Esophagus squamous epithelium (tissue), 5 donors: ENCODE measurements at regions not wholly inside any gene's neighbourhood (a gene's known extent, or its start where the extent isn't known, plus 50 kb on each side); places are given as distances from the start of the nearest gene placed in this dataset.

ENCODE experiments used
- DNase-seq: peaks from one replicate; lab custom pipeline; 2025; lab: John Stamatoyannopoulos, UW
- H3K27ac ChIP-seq, 4 donors: fragments of 200-600 bp; sonication (generic); one replicate each; pipeline ENCODE4 v1.5.1; 2016 to 2019; ENCODE audit warnings: mild to moderate bottlenecking in 1 of 4
- H3K27me3 ChIP-seq, 4 donors: fragments of 200-600 bp; sonication (generic); 1 replicate in 3 of 4; 2 replicates in 1 of 4; pipeline versions ENCODE4 v1.5.1 to v1.6.0; 2017 to 2021; ENCODE audit warnings: antibody characterized with exemption in 1 of 4
- H3K36me3 ChIP-seq, 3 donors: fragments of 200-600 bp; sonication (generic); one replicate each; pipeline ENCODE4 v1.5.1; 2016 to 2019
- H3K4me1 ChIP-seq, 3 donors: fragments of 200-600 bp; sonication (generic); one replicate each; pipeline ENCODE4 v1.5.1; 2017 to 2019
- H3K4me3 ChIP-seq, 4 donors: fragments of 200-600 bp; sonication (generic); 1 replicate in 3 of 4; 2 replicates in 1 of 4; pipeline ENCODE4 v1.5.1; 2016 to 2019; ENCODE audit warnings: mild to moderate bottlenecking in 2 of 4, moderate library complexity in 1 of 4
- H3K9me3 ChIP-seq, 3 donors: fragments of 200-600 bp; sonication (generic); one replicate each; pipeline ENCODE4 v1.5.1; 2016 to 2019
- CTCF ChIP-seq, 6 experiments: fragments of 450-650 bp in 4 of 6; fragments of 200-600 bp in 2 of 6; sonication (generic) in 2 of 6; IDR thresholded peaks; one replicate each; pipeline ENCODE4 v1.5.1; 2016 to 2019; ENCODE audit warnings: antibody characterized with exemption in 6 of 6, mild to moderate bottlenecking in 4 of 6, moderate library complexity in 4 of 6
- POLR2A ChIP-seq, 4 donors: fragments of 450-650 bp; IDR thresholded peaks; one replicate each; pipeline ENCODE4 v1.6.1; 2017; ENCODE audit warnings: antibody characterized with exemption in 4 of 4, mild to moderate bottlenecking in 4 of 4, moderate library complexity in 3 of 4
- whole genome bisulfite sequencing, 2 donors: methylation state at CpG; one replicate each; pipeline ENCODE4 v1.1.5; 2018; 5-methylcytosine and 5-hydroxymethylcytosine counted together
- intact Hi-C: fragments of 100-400 bp; cut with DNase I; formaldehyde crosslinking; loops from one replicate; pipeline ENCODE4 v1.15.0; 2022
- donor health status: DM: yes; HTN: yes; CAD: no.

GRCh38 chr18:78688249-78688648 is 291.4 kb upstream of the SALL3 start:
- H3K36me3 ChIP-seq: no peaks in the 10 kb centered on the region
- no peak overlapping the region for H3K27ac ChIP-seq
- no peaks in the 10 kb centered on the region for H3K4me1 ChIP-seq
- no peak for DNase-seq
- WGBS, 2 donors: 76 to 84% methylated on average over 2 to 7 of the region's 12 CpGs
- no peaks in the 10 kb centered on the region for H3K9me3 ChIP-seq
- TF ChIP-seq POLR2A (IDR thresholded peaks at IDR 0.05): no peak
- no peak for TF ChIP-seq CTCF (IDR thresholded peaks at IDR 0.05)
- intact Hi-C loops: no loop called here
- H3K27me3 ChIP-seq: peaks cover 0 to 3% (median 0%) of the 10 kb centered on the region in 4 donors
- no peak overlapping the region for H3K4me3 ChIP-seq

GRCh38 chr18:78688916-78689315 is 290.7 kb upstream of the SALL3 start:
- no peak for TF ChIP-seq POLR2A (IDR thresholded peaks at IDR 0.05)
- no peak for TF ChIP-seq CTCF (IDR thresholded peaks at IDR 0.05)
- H3K27me3 ChIP-seq: peaks cover 0 to 7% (median 0%) of the 10 kb centered on the region in 4 donors
- no peaks in the 10 kb centered on the region for H3K9me3 ChIP-seq
- intact Hi-C loops: no loop called here
- DNase-seq: no peak
- H3K4me3 ChIP-seq: no peak overlapping the region
- no peaks in the 10 kb centered on the region for H3K4me1 ChIP-seq
- H3K27ac ChIP-seq: no peak overlapping the region
- H3K36me3 ChIP-seq: no peaks in the 10 kb centered on the region
- WGBS, 2 donors: 67 to 93% methylated on average over 3 of the region's 11 CpGs

GRCh38 chr18:78689606-78690005 is 290.0 kb upstream of the SALL3 start:
- no peak for TF ChIP-seq CTCF (IDR thresholded peaks at IDR 0.05)
- TF ChIP-seq POLR2A (IDR thresholded peaks at IDR 0.05): no peak
- 88 to 91% methylated on average over 8 to 13 of the region's 15 CpGs for WGBS, 2 donors
- peaks cover 0 to 7% (median 0%) of the 10 kb centered on the region in 4 donors for H3K27me3 ChIP-seq
- H3K4me1 ChIP-seq: no peaks in the 10 kb centered on the region
- DNase-seq: no peak
- no peaks in the 10 kb centered on the region for H3K36me3 ChIP-seq
- no peak overlapping the region for H3K4me3 ChIP-seq
- H3K9me3 ChIP-seq: no peaks in the 10 kb centered on the region
- intact Hi-C loops: no loop called here
- no peak overlapping the region for H3K27ac ChIP-seq

GRCh38 chr18:78692105-78692504 is 287.5 kb upstream of the SALL3 start:
- TF ChIP-seq POLR2A (IDR thresholded peaks at IDR 0.05): no peak
- TF ChIP-seq CTCF (IDR thresholded peaks at IDR 0.05): no peak
- H3K27me3 ChIP-seq: peaks cover 0 to 12% (median 0%) of the 10 kb centered on the region in 4 donors
- no peak for DNase-seq
- H3K27ac ChIP-seq: no peak overlapping the region
- H3K36me3 ChIP-seq: no peaks in the 10 kb centered on the region
- H3K4me3 ChIP-seq: no peak overlapping the region
- 67 to 83% methylated on average over 1 of the region's 1 CpG for WGBS, 2 donors
- no peaks in the 10 kb centered on the region for H3K4me1 ChIP-seq
- H3K9me3 ChIP-seq: no peaks in the 10 kb centered on the region
- intact Hi-C loops: no loop called here

- no peak for DNase-seq
- Histone ChIP-seq H3K4me3 (no peak overlapping the region), H3K27me3 (peaks cover 0 to 13% (median 0%) of the 10 kb centered on the region in 4 donors), H3K27ac (no peak overlapping the region), H3K9me3 (no peaks in the 10 kb centered on the region), H3K36me3 (no peaks in the 10 kb centered on the region), H3K4me1 (no peaks in the 10 kb centered on the region)
- WGBS, 2 donors: 76 to 83% methylated on average over 4 of the region's 7 CpGs
- TF ChIP-seq POLR2A (IDR thresholded peaks at IDR 0.05): no peak
- TF ChIP-seq CTCF (IDR thresholded peaks at IDR 0.05): no peak
- intact Hi-C loops: no loop called here
Measured at GRCh38 chr18:78693429-78693828, 286.2 kb upstream of the SALL3 start.
